GM20000 (cell line): ENCODE measurements at regions not wholly inside any gene's neighbourhood (a gene's known extent, or its start where the extent isn't known, plus 50 kb on each side); places are given as distances from the start of the nearest gene placed in this dataset.
"Not testable (repeated sequence)": the region's sequence is repeated elsewhere in the genome, so short reads cannot be mapped to it uniquely, and the experiment has no call there.

Experiments
- DNase-seq: peaks from one replicate; pipeline ENCODE4 v3.0.0; 2012; ENCODE audit warnings: low spot score
- CTCF ChIP-seq: IDR thresholded peaks from 2 replicates; pipeline ENCODE4 v1.5.1; 2012; ENCODE audit warnings: mild to moderate bottlenecking, control low read depth; ENCODE audit errors: extremely low read depth, missing control alignments

GRCh38 chr11:27233654-27234042 lies 129.4 kb downstream of the CCDC34 start:
- DNase-seq: no peak
- no peak for TF ChIP-seq CTCF

GRCh38 chr11:27231530-27231929 lies 131.5 kb downstream of the CCDC34 start:
- TF ChIP-seq CTCF: no peak
- DNase-seq: no peak

GRCh38 chr11:27230192-27230572 lies 132.8 kb downstream of the CCDC34 start:
- DNase-seq: no peak
- no peak for TF ChIP-seq CTCF

- no peak for DNase-seq
- no peak for TF ChIP-seq CTCF
Measured at GRCh38 chr11:27229511-27230191, 133.4 kb downstream of the CCDC34 start.

GRCh38 chr11:27228906-27229290 lies 134.1 kb downstream of the CCDC34 start:
- DNase-seq: no peak
- no peak for TF ChIP-seq CTCF

GRCh38 chr11:27228232-27228905 lies 134.6 kb downstream of the CCDC34 start:
- no peak for DNase-seq

GRCh38 chr11:27227736-27228135 lies 135.3 kb downstream of the CCDC34 start:
- no peak for TF ChIP-seq CTCF
- no peak for DNase-seq

More at GRCh38 chr11:27228232-27228905, 134.6 kb downstream of the CCDC34 start:
- no peak for TF ChIP-seq CTCF

- not testable (repeated sequence) for DNase-seq
Measured at GRCh38 chr11:27219487-27220039, 143.5 kb downstream of the CCDC34 start.
